SK-N-SH (cell line): ENCODE measurements at regions not wholly inside any gene's neighbourhood (a gene's known extent, or its start where the extent isn't known, plus 50 kb on each side); places are given as distances from the start of the nearest gene placed in this dataset.

Experiments used
- CTCF ChIA-PET: fragments of 300-600, 350-600 bp; formaldehyde crosslinking; extraction: SDS; loops from one replicate; lab custom pipeline; 2021; lab: Yijun Ruan, JAX
- POLR2A ChIA-PET: fragments of 350-600 bp; sonication (Branson Sonifier 250); formaldehyde crosslinking; extraction: SDS; loops from one replicate; lab custom pipeline; 2020; ENCODE audit warnings: antibody characterized with exemption, inconsistent platforms; lab: Yijun Ruan, JAX
- DNase-seq: peaks from one replicate; pipeline ENCODE4 v3.0.0; 2012
- H2AFZ ChIP-seq: fragments of 200-600 bp; sonication (generic); 2 replicates; pipeline ENCODE4 v1.8.1; 2016; ENCODE audit warnings: antibody characterized with exemption, mild to moderate bottlenecking, low read depth
- H3F3A ChIP-seq: fragments of 200-600 bp; sonication (generic); replicated peaks from 2 replicates; pipeline ENCODE3; 2016; ENCODE audit warnings: antibody characterized with exemption, mild to moderate bottlenecking; ENCODE audit not compliant: insufficient read depth
- H3K27ac ChIP-seq, 2 experiments: fragments of 200-500 bp in 1 of 2; fragments of 200-600 bp in 1 of 2; sonication (Bioruptor generic) in 1 of 2; sonication (generic), shearing (Covaris generic) in 1 of 2; 2 replicates each; pipeline versions ENCODE4 v1.5.1 to v1.6.1; 2014 to 2016; ENCODE audit warnings: low read depth in 2 of 2, inconsistent platforms in 1 of 2, low read length in 1 of 2, mild to moderate bottlenecking in 1 of 2, mixed read lengths in 1 of 2
- H3K27me3 ChIP-seq: fragments of 200-600 bp; sonication (generic), shearing (Covaris generic); 2 replicates; pipeline ENCODE4 v1.6.1; 2016; ENCODE audit warnings: mixed run types; ENCODE audit not compliant: insufficient read depth
- H3K36me3 ChIP-seq, 2 experiments: fragments of 200-500 bp in 1 of 2; fragments of 200-600 bp in 1 of 2; sonication (Bioruptor generic) in 1 of 2; sonication (generic) in 1 of 2; replicated peaks in 1 of 2; 2 replicates each; pipeline versions ENCODE3 to v1.5.1; 2014 to 2016; ENCODE audit warnings: low read length in 1 of 2, mild to moderate bottlenecking in 1 of 2; ENCODE audit not compliant: insufficient read depth in 2 of 2, control insufficient read depth in 1 of 2
- H3K4me1 ChIP-seq, 2 experiments: fragments of 200-500 bp in 1 of 2; fragments of 200-600 bp in 1 of 2; sonication (Bioruptor generic) in 1 of 2; sonication (generic), shearing (Covaris generic) in 1 of 2; 2 replicates each; pipeline versions ENCODE4 v1.5.1 to v1.6.1; 2014 to 2016; ENCODE audit warnings: low read depth in 1 of 2, low read length in 1 of 2, mixed run types in 1 of 2; ENCODE audit not compliant: insufficient read depth in 2 of 2, control insufficient read depth in 1 of 2
- H3K4me2 ChIP-seq: fragments of 200-600 bp; sonication (generic), shearing (Covaris generic); 2 replicates; pipeline ENCODE4 v1.6.1; 2017; ENCODE audit warnings: mixed run types
- H3K4me3 ChIP-seq, 2 experiments: fragments of 200-500 bp in 1 of 2; fragments of 200-600 bp in 1 of 2; sonication (Bioruptor generic) in 1 of 2; sonication (generic), shearing (Covaris generic) in 1 of 2; 2 replicates each; pipeline versions ENCODE4 v1.5.1 to v1.8.1; 2014 to 2016; ENCODE audit warnings: low read depth in 2 of 2, inconsistent platforms in 1 of 2, low read length in 1 of 2, mild to moderate bottlenecking in 1 of 2, mixed read lengths in 1 of 2, moderate library complexity in 1 of 2
- H3K79me2 ChIP-seq: fragments of 200-600 bp; sonication (generic); 2 replicates; pipeline ENCODE4 v1.8.1; 2017; ENCODE audit warnings: mild to moderate bottlenecking; ENCODE audit not compliant: insufficient read depth
- H3K9ac ChIP-seq: fragments of 200-600 bp; sonication (generic); 2 replicates; pipeline ENCODE4 v1.6.1; 2017; ENCODE audit warnings: mixed run types
- H3K9me2 ChIP-seq: fragments of 200-600 bp; sonication (generic); 2 replicates; pipeline ENCODE4 v1.6.1; 2017; ENCODE audit warnings: mixed run types
- H3K9me3 ChIP-seq: fragments of 200-600 bp; sonication (generic); 2 replicates; pipeline ENCODE4 v1.6.1; 2017; ENCODE audit warnings: mixed run types, mild to moderate bottlenecking, moderate library complexity
- H4K20me1 ChIP-seq: fragments of 200-600 bp; sonication (generic); 2 replicates; pipeline ENCODE4 v1.6.1; 2017; ENCODE audit warnings: mild to moderate bottlenecking, mixed run types; ENCODE audit not compliant: insufficient read depth
- ELF1 ChIP-seq: IDR thresholded peaks from 2 replicates; pipeline ENCODE4 v1.4.0; 2012
- EP300 ChIP-seq, 2 experiments: IDR thresholded peaks; 2 replicates each; pipeline versions ENCODE4 v1.4.0 to v1.6.1; 2012; ENCODE audit warnings: borderline replicate concordance in 1 of 2, low read depth in 1 of 2, low read length in 1 of 2
- EZH2phosphoT487 ChIP-seq: fragments of 200-600 bp; sonication (generic); IDR thresholded peaks from 2 replicates; pipeline ENCODE4 v1.6.1; 2017; ENCODE audit warnings: low read depth, mixed run types, mild to moderate bottlenecking, antibody characterized with exemption, moderate library complexity, borderline replicate concordance
- FOXJ3 ChIP-seq: sonication (generic); formaldehyde crosslinking; IDR thresholded peaks from 2 replicates; pipeline ENCODE4 v1.5.1; 2020; ENCODE audit warnings: mild to moderate bottlenecking, missing genetic modification reagents
- FOXM1 ChIP-seq: IDR thresholded peaks from 2 replicates; pipeline ENCODE4 v1.4.0; 2012; ENCODE audit warnings: low read depth, mild to moderate bottlenecking
- MXI1 ChIP-seq: IDR thresholded peaks from 2 replicates; pipeline ENCODE4 v1.6.1; 2012; ENCODE audit warnings: mild to moderate bottlenecking, low read depth, low read length, improper control_type of control experiment
- RAD21 ChIP-seq: IDR thresholded peaks from 2 replicates; pipeline ENCODE4 v1.6.1; 2012; ENCODE audit warnings: mild to moderate bottlenecking, low read length
- RCOR1 ChIP-seq: fragments of 150-350 bp; IDR thresholded peaks from 2 replicates; pipeline ENCODE4 v1.6.1; 2017; ENCODE audit warnings: antibody characterized with exemption, low read length
- SMC3 ChIP-seq: IDR thresholded peaks from 2 replicates; pipeline ENCODE4 v1.6.1; 2012; ENCODE audit warnings: low read depth, low read length, improper control_type of control experiment
- YY1 ChIP-seq: IDR thresholded peaks from 2 replicates; pipeline ENCODE4 v1.4.0; 2012; ENCODE audit warnings: low read depth, mild to moderate bottlenecking
- WGBS: methylation state at CpG from one replicate; pipeline ENCODE4 v1.1.6; 2017; ENCODE audit warnings: low lambda C conversion rate; 5-methylcytosine and 5-hydroxymethylcytosine counted together
- TF ChIP-seq, protein P1 (sequence below): IDR thresholded peaks from 2 replicates; pipeline ENCODE4; 2012
- TF ChIP-seq, protein P2 (sequence below): fragments of 150-350 bp; IDR thresholded peaks from 2 replicates; pipeline ENCODE4 v1.6.1; 2016; ENCODE audit warnings: mild to moderate bottlenecking, low read depth, low read length
- TF ChIP-seq, protein P3 (sequence below): IDR thresholded peaks from 2 replicates; pipeline ENCODE4 v1.4.0; 2012; ENCODE audit warnings: low read depth
- TF ChIP-seq, protein P4 (sequence below): IDR thresholded peaks from 2 replicates; pipeline ENCODE4 v1.6.1; 2012; ENCODE audit warnings: mild to moderate bottlenecking, low read depth, low read length, moderate library complexity

DNA sequence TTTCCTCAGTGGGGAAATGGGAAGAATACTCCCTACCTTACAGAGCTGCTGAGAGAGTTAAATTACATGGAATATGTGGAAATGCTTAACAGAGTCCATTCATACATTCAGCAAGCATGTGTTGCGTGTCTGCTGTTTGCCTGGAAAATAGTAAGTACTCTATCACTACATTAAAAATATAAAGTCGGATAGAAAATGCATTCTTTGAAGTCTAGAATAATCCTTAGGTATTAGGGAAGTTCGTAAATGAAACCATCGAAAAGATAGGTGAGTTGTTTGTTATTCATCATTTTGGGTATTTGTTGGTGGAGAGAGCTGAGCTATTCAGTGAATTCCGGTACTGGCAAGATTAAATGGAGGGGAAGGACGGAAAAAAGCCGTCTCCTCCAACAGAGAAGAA lies 200.1 kb downstream of the OPA1 start:
- Histone ChIP-seq H3K4me2 (no peak overlapping the region), H4K20me1 (no peaks in the 10 kb centered on the region), H3K79me2 (no peaks in the 10 kb centered on the region), H3K27ac (no peak overlapping the region), H3K36me3 (no peaks in the 10 kb centered on the region), H3K9me2 (no peaks in the 10 kb centered on the region), H2AFZ (no peak overlapping the region), H3K9ac (no peak overlapping the region), H3K4me1 (peaks cover 0 to 15% of the 10 kb centered on the region in 2 experiments; a peak in 2 of 4 replicates), H3K27me3 (no peaks in the 10 kb centered on the region), H3F3A (no peaks in the 10 kb centered on the region), H3K4me3 (no peak overlapping the region), H3K9me3 (no peaks in the 10 kb centered on the region)
- DNase-seq: no peak
- ChIA-PET CTCF (no interaction called here), POLR2A (interaction anchor here (0.7 kb wide), 1 partner anchor 24 kb away, joined by 4 read pairs; no protein-coding TSS in a partner anchor)
- WGBS: 62% methylated on average over 7 of the region's 7 CpGs
- TF ChIP-seq ELF1 (no peak), FOXM1 (no peak), RCOR1 (no peak), EZH2phosphoT487 (no peak), YY1 (no peak), RAD21 (no peak), EP300 (IDR thresholded peaks at IDR 0.05; ENCODE audit: borderline replicate concordance in 1 of 2, low read depth in 1 of 2, low read length in 1 of 2) (no peak), FOXJ3 (CRISPR knock-in tag) (no peak), SMC3 (no peak), MXI1 (no peak)
- TF ChIP-seq, protein P1, sequence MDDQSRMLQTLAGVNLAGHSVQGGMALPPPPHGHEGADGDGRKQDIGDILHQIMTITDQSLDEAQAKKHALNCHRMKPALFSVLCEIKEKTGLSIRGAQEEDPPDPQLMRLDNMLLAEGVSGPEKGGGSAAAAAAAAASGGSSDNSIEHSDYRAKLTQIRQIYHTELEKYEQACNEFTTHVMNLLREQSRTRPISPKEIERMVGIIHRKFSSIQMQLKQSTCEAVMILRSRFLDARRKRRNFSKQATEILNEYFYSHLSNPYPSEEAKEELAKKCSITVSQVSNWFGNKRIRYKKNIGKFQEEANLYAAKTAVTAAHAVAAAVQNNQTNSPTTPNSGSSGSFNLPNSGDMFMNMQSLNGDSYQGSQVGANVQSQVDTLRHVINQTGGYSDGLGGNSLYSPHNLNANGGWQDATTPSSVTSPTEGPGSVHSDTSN: no peak
- TF ChIP-seq, protein P2, sequence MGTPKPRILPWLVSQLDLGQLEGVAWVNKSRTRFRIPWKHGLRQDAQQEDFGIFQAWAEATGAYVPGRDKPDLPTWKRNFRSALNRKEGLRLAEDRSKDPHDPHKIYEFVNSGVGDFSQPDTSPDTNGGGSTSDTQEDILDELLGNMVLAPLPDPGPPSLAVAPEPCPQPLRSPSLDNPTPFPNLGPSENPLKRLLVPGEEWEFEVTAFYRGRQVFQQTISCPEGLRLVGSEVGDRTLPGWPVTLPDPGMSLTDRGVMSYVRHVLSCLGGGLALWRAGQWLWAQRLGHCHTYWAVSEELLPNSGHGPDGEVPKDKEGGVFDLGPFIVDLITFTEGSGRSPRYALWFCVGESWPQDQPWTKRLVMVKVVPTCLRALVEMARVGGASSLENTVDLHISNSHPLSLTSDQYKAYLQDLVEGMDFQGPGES: no peak
- TF ChIP-seq, protein P3, sequence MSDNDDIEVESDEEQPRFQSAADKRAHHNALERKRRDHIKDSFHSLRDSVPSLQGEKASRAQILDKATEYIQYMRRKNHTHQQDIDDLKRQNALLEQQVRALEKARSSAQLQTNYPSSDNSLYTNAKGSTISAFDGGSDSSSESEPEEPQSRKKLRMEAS: no peak
- TF ChIP-seq, protein P4, sequence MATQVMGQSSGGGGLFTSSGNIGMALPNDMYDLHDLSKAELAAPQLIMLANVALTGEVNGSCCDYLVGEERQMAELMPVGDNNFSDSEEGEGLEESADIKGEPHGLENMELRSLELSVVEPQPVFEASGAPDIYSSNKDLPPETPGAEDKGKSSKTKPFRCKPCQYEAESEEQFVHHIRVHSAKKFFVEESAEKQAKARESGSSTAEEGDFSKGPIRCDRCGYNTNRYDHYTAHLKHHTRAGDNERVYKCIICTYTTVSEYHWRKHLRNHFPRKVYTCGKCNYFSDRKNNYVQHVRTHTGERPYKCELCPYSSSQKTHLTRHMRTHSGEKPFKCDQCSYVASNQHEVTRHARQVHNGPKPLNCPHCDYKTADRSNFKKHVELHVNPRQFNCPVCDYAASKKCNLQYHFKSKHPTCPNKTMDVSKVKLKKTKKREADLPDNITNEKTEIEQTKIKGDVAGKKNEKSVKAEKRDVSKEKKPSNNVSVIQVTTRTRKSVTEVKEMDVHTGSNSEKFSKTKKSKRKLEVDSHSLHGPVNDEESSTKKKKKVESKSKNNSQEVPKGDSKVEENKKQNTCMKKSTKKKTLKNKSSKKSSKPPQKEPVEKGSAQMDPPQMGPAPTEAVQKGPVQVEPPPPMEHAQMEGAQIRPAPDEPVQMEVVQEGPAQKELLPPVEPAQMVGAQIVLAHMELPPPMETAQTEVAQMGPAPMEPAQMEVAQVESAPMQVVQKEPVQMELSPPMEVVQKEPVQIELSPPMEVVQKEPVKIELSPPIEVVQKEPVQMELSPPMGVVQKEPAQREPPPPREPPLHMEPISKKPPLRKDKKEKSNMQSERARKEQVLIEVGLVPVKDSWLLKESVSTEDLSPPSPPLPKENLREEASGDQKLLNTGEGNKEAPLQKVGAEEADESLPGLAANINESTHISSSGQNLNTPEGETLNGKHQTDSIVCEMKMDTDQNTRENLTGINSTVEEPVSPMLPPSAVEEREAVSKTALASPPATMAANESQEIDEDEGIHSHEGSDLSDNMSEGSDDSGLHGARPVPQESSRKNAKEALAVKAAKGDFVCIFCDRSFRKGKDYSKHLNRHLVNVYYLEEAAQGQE: no peak
